HAP-1 (cell line): ENCODE measurements at regions not wholly inside any gene's neighbourhood (a gene's known extent, or its start where the extent isn't known, plus 50 kb on each side); places are given as distances from the start of the nearest gene placed in this dataset.

Experiments used
- DNase-seq, 2 experiments: peaks; one replicate each; pipeline ENCODE4 v3.0.0-alpha.2; 2016 to 2020; ENCODE audit warnings: low spot score in 2 of 2
- H3K27me3 ChIP-seq: fragments of 250-450 bp; sonication (Bioruptor Pico); 2 replicates; pipeline ENCODE4 v1.5.1; 2020; ENCODE audit warnings: low read depth, mild to moderate bottlenecking, moderate library complexity
- H3K36me3 ChIP-seq: fragments of 250-450 bp; sonication (Bioruptor Pico); replicated peaks from 2 replicates; pipeline ENCODE4 v1.5.1; 2020; ENCODE audit warnings: mild to moderate bottlenecking
- H3K4me1 ChIP-seq: fragments of 250-450 bp; sonication (Bioruptor Pico); 2 replicates; pipeline ENCODE4 v1.5.1; 2020; ENCODE audit warnings: mild to moderate bottlenecking
- H3K4me3 ChIP-seq: fragments of 250-450 bp; sonication (Bioruptor Pico); 2 replicates; pipeline ENCODE4 v1.5.1; 2020; ENCODE audit warnings: mild to moderate bottlenecking, moderate library complexity
- H3K9me3 ChIP-seq: fragments of 250-450 bp; sonication (Bioruptor Pico); 2 replicates; pipeline ENCODE4 v1.5.1; 2020; ENCODE audit warnings: mild to moderate bottlenecking, moderate library complexity
- in situ Hi-C: fragments of 300-500 bp; cut with MboI; formaldehyde crosslinking; loops from 3 replicates; pipeline ENCODE4 v1.14.3; 2020; ENCODE audit warnings: low sequenced_read_pairs, inconsistent platforms, mixed read lengths

GRCh38 chr16:86377251-86378022 lies 132.9 kb upstream of the FOXF1 start:
- Histone ChIP-seq H3K9me3 (no peaks in the 10 kb centered on the region; the same call in 1 of the 2 replicates), H3K4me1 (peaks cover 14% of the 10 kb centered on the region), H3K4me3 (no peak overlapping the region), H3K27me3 (no peaks in the 10 kb centered on the region), H3K36me3 (no peaks in the 10 kb centered on the region)
- peak; percentile 57 to 71 for DNase-seq
- in situ Hi-C loops: no loop called here

GRCh38 chr16:86378128-86378527 lies 132.2 kb upstream of the FOXF1 start:
- Histone ChIP-seq H3K27me3 (no peaks in the 10 kb centered on the region), H3K36me3 (no peaks in the 10 kb centered on the region), H3K4me1 (peaks cover 14% of the 10 kb centered on the region), H3K9me3 (no peaks in the 10 kb centered on the region; the same call in 1 of the 2 replicates), H3K4me3 (no peak overlapping the region)
- DNase-seq: no peak
- in situ Hi-C loops: no loop called here

- in situ Hi-C loops: no loop called here
- no peaks in the 10 kb centered on the region for H3K9me3 ChIP-seq
- H3K36me3 ChIP-seq: no peaks in the 10 kb centered on the region
- no peak for DNase-seq
- H3K4me1 ChIP-seq: peaks cover 14% of the 10 kb centered on the region
- H3K27me3 ChIP-seq: no peaks in the 10 kb centered on the region
- no peak overlapping the region for H3K4me3 ChIP-seq
Observed at GRCh38 chr16:86378831-86379504, 131.4 kb upstream of the FOXF1 start.

- DNase-seq: no peak
- H3K4me1 ChIP-seq: peaks cover 14% of the 10 kb centered on the region
- H3K27me3 ChIP-seq: no peaks in the 10 kb centered on the region
- in situ Hi-C loops: no loop called here
- H3K9me3 ChIP-seq: no peaks in the 10 kb centered on the region
- no peaks in the 10 kb centered on the region for H3K36me3 ChIP-seq
- H3K4me3 ChIP-seq: no peak overlapping the region
Observed at GRCh38 chr16:86379505-86379846, 130.9 kb upstream of the FOXF1 start.

- Histone ChIP-seq H3K4me3 (no peak overlapping the region), H3K36me3 (no peaks in the 10 kb centered on the region), H3K27me3 (no peaks in the 10 kb centered on the region), H3K4me1 (peaks cover 14% of the 10 kb centered on the region), H3K9me3 (no peaks in the 10 kb centered on the region)
- in situ Hi-C loops: no loop called here
- DNase-seq: no peak
Observed at GRCh38 chr16:86380030-86380429, 130.3 kb upstream of the FOXF1 start.

- H3K9me3 ChIP-seq: no peaks in the 10 kb centered on the region
- in situ Hi-C loops: no loop called here
- no peaks in the 10 kb centered on the region for H3K27me3 ChIP-seq
Observed at GRCh38 chr16:86381491-86381890, 128.8 kb upstream of the FOXF1 start.

GRCh38 chr16:86382067-86382773 lies 128.1 kb upstream of the FOXF1 start:
- Histone ChIP-seq H3K27me3 (no peaks in the 10 kb centered on the region), H3K9me3 (no peaks in the 10 kb centered on the region), H3K4me1 (peaks cover 14% of the 10 kb centered on the region), H3K4me3 (no peak overlapping the region), H3K36me3 (no peaks in the 10 kb centered on the region)
- DNase-seq: no peak
- in situ Hi-C loops: no loop called here

More at GRCh38 chr16:86381491-86381890, 128.8 kb upstream of the FOXF1 start:
- H3K4me3 ChIP-seq: no peak overlapping the region
- DNase-seq: no peak
- peaks cover 14% of the 10 kb centered on the region for H3K4me1 ChIP-seq
- H3K36me3 ChIP-seq: no peaks in the 10 kb centered on the region

GRCh38 chr16:86382774-86383407 lies 127.4 kb upstream of the FOXF1 start:
- in situ Hi-C loops: no loop called here
- Histone ChIP-seq H3K9me3 (no peaks in the 10 kb centered on the region), H3K4me1 (peaks cover 14% of the 10 kb centered on the region), H3K4me3 (no peak overlapping the region), H3K36me3 (no peaks in the 10 kb centered on the region), H3K27me3 (no peaks in the 10 kb centered on the region)
- DNase-seq: no peak

GRCh38 chr16:86383488-86384262 lies 126.7 kb upstream of the FOXF1 start:
- Histone ChIP-seq H3K36me3 (no peaks in the 10 kb centered on the region), H3K9me3 (no peaks in the 10 kb centered on the region), H3K4me3 (no peak overlapping the region), H3K27me3 (no peaks in the 10 kb centered on the region), H3K4me1 (peaks cover 14% of the 10 kb centered on the region)
- DNase-seq: no peak
- in situ Hi-C loops: no loop called here

- no peak for DNase-seq
- in situ Hi-C loops: no loop called here
- Histone ChIP-seq H3K27me3 (no peaks in the 10 kb centered on the region), H3K4me3 (no peak overlapping the region), H3K4me1 (peaks cover 14% of the 10 kb centered on the region), H3K9me3 (no peaks in the 10 kb centered on the region), H3K36me3 (no peaks in the 10 kb centered on the region)
Observed at GRCh38 chr16:86384263-86384649, 126.1 kb upstream of the FOXF1 start.

GRCh38 chr16:86384980-86385379 lies 125.3 kb upstream of the FOXF1 start:
- no peaks in the 10 kb centered on the region for H3K27me3 ChIP-seq
- no peak for DNase-seq
- in situ Hi-C loops: no loop called here

GRCh38 chr16:86387468-86388440 lies 122.6 kb upstream of the FOXF1 start:
- H3K9me3 ChIP-seq: no peaks in the 10 kb centered on the region
- no peaks in the 10 kb centered on the region for H3K36me3 ChIP-seq
- no peak for DNase-seq
- no peaks in the 10 kb centered on the region for H3K4me1 ChIP-seq
- no peak overlapping the region for H3K4me3 ChIP-seq
- in situ Hi-C loops: no loop called here
- H3K27me3 ChIP-seq: no peaks in the 10 kb centered on the region

More at GRCh38 chr16:86384980-86385379, 125.3 kb upstream of the FOXF1 start:
- H3K9me3 ChIP-seq: no peaks in the 10 kb centered on the region
- H3K36me3 ChIP-seq: no peaks in the 10 kb centered on the region
- no peak overlapping the region for H3K4me3 ChIP-seq
- H3K4me1 ChIP-seq: peaks cover 10% of the 10 kb centered on the region
